ENCODE measurements at regions not wholly inside any gene's neighbourhood (a gene's known extent, or its start where the extent isn't known, plus 50 kb on each side); places are given as distances from the start of the nearest gene placed in this dataset.

- no peak overlapping the region for H3K4me3 ChIP-seq (ENCODE audit: low read length)
- no peak overlapping the region for H3K9ac ChIP-seq (ENCODE audit: low read depth, low read length)
- peaks cover 28% of the 10 kb centered on the region for H3K4me1 ChIP-seq (ENCODE audit: insufficient read depth, low read length)
- H3K9me3 ChIP-seq (ENCODE audit: insufficient read depth, low read depth, low read length) = no peaks in the 10 kb centered on the region
- no peaks in the 10 kb centered on the region for H3K27me3 ChIP-seq (ENCODE audit: insufficient read depth, low read length)
- H3K27ac ChIP-seq (ENCODE audit: low read depth, low read length) = no peak overlapping the region
- H3K36me3 ChIP-seq (ENCODE audit: insufficient read depth, low read length) = no peaks in the 10 kb centered on the region
Measured at GRCh38 chr6:48915591-48915990, 547.5 kb downstream of the MMUT start.

- H3K9me3 ChIP-seq (ENCODE audit: insufficient read depth, low read depth, low read length) = no peaks in the 10 kb centered on the region
- no peak overlapping the region for H3K4me3 ChIP-seq (ENCODE audit: low read length)
- H3K36me3 ChIP-seq (ENCODE audit: insufficient read depth, low read length) = no peaks in the 10 kb centered on the region
- WGBS = 100% methylated on average over 1 of the region's 2 CpGs
- no peak overlapping the region for H3K9ac ChIP-seq (ENCODE audit: low read depth, low read length)
- no peaks in the 10 kb centered on the region for H3K27me3 ChIP-seq (ENCODE audit: insufficient read depth, low read length)
- H3K27ac ChIP-seq (ENCODE audit: low read depth, low read length) = no peak overlapping the region
- peaks cover 11% of the 10 kb centered on the region for H3K4me1 ChIP-seq (ENCODE audit: insufficient read depth, low read length)
Measured at GRCh38 chr6:48912503-48912902, 550.5 kb downstream of the MMUT start.

- Histone ChIP-seq H3K9ac (ENCODE audit: low read depth, low read length) (no peak overlapping the region), H3K27ac (ENCODE audit: low read depth, low read length) (no peak overlapping the region), H3K9me3 (ENCODE audit: insufficient read depth, low read depth, low read length) (no peaks in the 10 kb centered on the region), H3K4me1 (ENCODE audit: insufficient read depth, low read length) (no peaks in the 10 kb centered on the region), H3K27me3 (ENCODE audit: insufficient read depth, low read length) (no peaks in the 10 kb centered on the region), H3K36me3 (ENCODE audit: insufficient read depth, low read length) (no peaks in the 10 kb centered on the region), H3K4me3 (ENCODE audit: low read length) (no peak overlapping the region)
Measured at GRCh38 chr6:48904809-48905208, 558.2 kb downstream of the MMUT start.

GRCh38 chr6:48894469-48894868, 568.6 kb downstream of the MMUT start:
- 95% methylated on average over 3 of the region's 3 CpGs for WGBS

GRCh38 chr6:48893048-48893447, 570.0 kb downstream of the MMUT start:
- no peak overlapping the region for H3K4me3 ChIP-seq (ENCODE audit: low read length)
- no peaks in the 10 kb centered on the region for H3K36me3 ChIP-seq (ENCODE audit: insufficient read depth, low read length)
- WGBS = no CpG with 5 or more reads among the region's 1 CpG
- H3K27me3 ChIP-seq (ENCODE audit: insufficient read depth, low read length) = no peaks in the 10 kb centered on the region
- H3K27ac ChIP-seq (ENCODE audit: low read depth, low read length) = no peak overlapping the region
- H3K9ac ChIP-seq (ENCODE audit: low read depth, low read length) = no peak overlapping the region
- no peaks in the 10 kb centered on the region for H3K4me1 ChIP-seq (ENCODE audit: insufficient read depth, low read length)
- no peaks in the 10 kb centered on the region for H3K9me3 ChIP-seq (ENCODE audit: insufficient read depth, low read depth, low read length)

More at GRCh38 chr6:48894469-48894868, 568.6 kb downstream of the MMUT start:
- Histone ChIP-seq H3K27ac (ENCODE audit: low read depth, low read length) (no peak overlapping the region), H3K27me3 (ENCODE audit: insufficient read depth, low read length) (no peaks in the 10 kb centered on the region), H3K9ac (ENCODE audit: low read depth, low read length) (no peak overlapping the region), H3K4me1 (ENCODE audit: insufficient read depth, low read length) (no peaks in the 10 kb centered on the region), H3K4me3 (ENCODE audit: low read length) (no peak overlapping the region), H3K9me3 (ENCODE audit: insufficient read depth, low read depth, low read length) (no peaks in the 10 kb centered on the region), H3K36me3 (ENCODE audit: insufficient read depth, low read length) (no peaks in the 10 kb centered on the region)

GRCh38 chr6:48891308-48891707, 571.7 kb downstream of the MMUT start:
- Histone ChIP-seq H3K36me3 (ENCODE audit: insufficient read depth, low read length) (no peaks in the 10 kb centered on the region), H3K27me3 (ENCODE audit: insufficient read depth, low read length) (no peaks in the 10 kb centered on the region), H3K4me3 (ENCODE audit: low read length) (no peak overlapping the region), H3K9me3 (ENCODE audit: insufficient read depth, low read depth, low read length) (no peaks in the 10 kb centered on the region), H3K4me1 (ENCODE audit: insufficient read depth, low read length) (no peaks in the 10 kb centered on the region), H3K27ac (ENCODE audit: low read depth, low read length) (no peak overlapping the region), H3K9ac (ENCODE audit: low read depth, low read length) (no peak overlapping the region)
- 90% methylated on average over 3 of the region's 3 CpGs for WGBS

- WGBS = 96% methylated on average over 2 of the region's 2 CpGs
- Histone ChIP-seq H3K4me3 (ENCODE audit: low read length) (no peak overlapping the region), H3K9me3 (ENCODE audit: insufficient read depth, low read depth, low read length) (no peaks in the 10 kb centered on the region), H3K36me3 (ENCODE audit: insufficient read depth, low read length) (no peaks in the 10 kb centered on the region), H3K9ac (ENCODE audit: low read depth, low read length) (no peak overlapping the region), H3K27ac (ENCODE audit: low read depth, low read length) (no peak overlapping the region), H3K27me3 (ENCODE audit: insufficient read depth, low read length) (no peaks in the 10 kb centered on the region), H3K4me1 (ENCODE audit: insufficient read depth, low read length) (no peaks in the 10 kb centered on the region)
Measured at GRCh38 chr6:48889429-48889828, 573.6 kb downstream of the MMUT start.

- H3K36me3 ChIP-seq (ENCODE audit: insufficient read depth, low read length) = no peaks in the 10 kb centered on the region
- no peaks in the 10 kb centered on the region for H3K27me3 ChIP-seq (ENCODE audit: insufficient read depth, low read length)
- no peak overlapping the region for H3K4me3 ChIP-seq (ENCODE audit: low read length)
- no peaks in the 10 kb centered on the region for H3K4me1 ChIP-seq (ENCODE audit: insufficient read depth, low read length)
- H3K27ac ChIP-seq (ENCODE audit: low read depth, low read length) = no peak overlapping the region
- no peaks in the 10 kb centered on the region for H3K9me3 ChIP-seq (ENCODE audit: insufficient read depth, low read depth, low read length)
- no peak overlapping the region for H3K9ac ChIP-seq (ENCODE audit: low read depth, low read length)
Measured at GRCh38 chr6:48883116-48883515, 579.9 kb downstream of the MMUT start.

GRCh38 chr6:48881551-48881950, 581.5 kb downstream of the MMUT start:
- H3K4me3 ChIP-seq (ENCODE audit: low read length) = no peak overlapping the region
- no peaks in the 10 kb centered on the region for H3K4me1 ChIP-seq (ENCODE audit: insufficient read depth, low read length)
- H3K27ac ChIP-seq (ENCODE audit: low read depth, low read length) = no peak overlapping the region
- 80% methylated on average over 1 of the region's 1 CpG for WGBS
- no peaks in the 10 kb centered on the region for H3K27me3 ChIP-seq (ENCODE audit: insufficient read depth, low read length)
- no peak overlapping the region for H3K9ac ChIP-seq (ENCODE audit: low read depth, low read length)
- no peaks in the 10 kb centered on the region for H3K9me3 ChIP-seq (ENCODE audit: insufficient read depth, low read depth, low read length)
- no peaks in the 10 kb centered on the region for H3K36me3 ChIP-seq (ENCODE audit: insufficient read depth, low read length)

- Histone ChIP-seq H3K27ac (ENCODE audit: low read depth, low read length) (no peak overlapping the region), H3K4me3 (ENCODE audit: low read length) (no peak overlapping the region), H3K27me3 (ENCODE audit: insufficient read depth, low read length) (no peaks in the 10 kb centered on the region), H3K36me3 (ENCODE audit: insufficient read depth, low read length) (no peaks in the 10 kb centered on the region), H3K9ac (ENCODE audit: low read depth, low read length) (no peak overlapping the region), H3K9me3 (ENCODE audit: insufficient read depth, low read depth, low read length) (peaks cover 8% of the 10 kb centered on the region), H3K4me1 (ENCODE audit: insufficient read depth, low read length) (no peaks in the 10 kb centered on the region)
- WGBS = no CpG with 5 or more reads among the region's 1 CpG
Measured at GRCh38 chr6:48869595-48869994, 593.5 kb downstream of the MMUT start.

- peaks cover 16% of the 10 kb centered on the region for H3K9me3 ChIP-seq (ENCODE audit: insufficient read depth, low read depth, low read length)
- no peaks in the 10 kb centered on the region for H3K27me3 ChIP-seq (ENCODE audit: insufficient read depth, low read length)
- H3K27ac ChIP-seq (ENCODE audit: low read depth, low read length) = no peak overlapping the region
- no peaks in the 10 kb centered on the region for H3K4me1 ChIP-seq (ENCODE audit: insufficient read depth, low read length)
- no peaks in the 10 kb centered on the region for H3K36me3 ChIP-seq (ENCODE audit: insufficient read depth, low read length)
- no CpG with 5 or more reads among the region's 3 CpGs for WGBS
- H3K4me3 ChIP-seq (ENCODE audit: low read length) = no peak overlapping the region
- H3K9ac ChIP-seq (ENCODE audit: low read depth, low read length) = no peak overlapping the region
Measured at GRCh38 chr6:48866682-48867081, 596.4 kb downstream of the MMUT start.

GRCh38 chr6:48860175-48860574, 602.9 kb downstream of the MMUT start:
- Histone ChIP-seq H3K27ac (ENCODE audit: low read depth, low read length) (no peak overlapping the region), H3K9me3 (ENCODE audit: insufficient read depth, low read depth, low read length) (peaks cover 13% of the 10 kb centered on the region), H3K27me3 (ENCODE audit: insufficient read depth, low read length) (no peaks in the 10 kb centered on the region), H3K36me3 (ENCODE audit: insufficient read depth, low read length) (no peaks in the 10 kb centered on the region), H3K9ac (ENCODE audit: low read depth, low read length) (no peak overlapping the region), H3K4me1 (ENCODE audit: insufficient read depth, low read length) (no peaks in the 10 kb centered on the region), H3K4me3 (ENCODE audit: low read length) (no peak overlapping the region)
- WGBS = 96% methylated on average over 3 of the region's 3 CpGs

Data from HUES64 (cell line).